IMR-90 (cell line): ENCODE measurements at regions not wholly inside any gene's neighbourhood (a gene's known extent, or its start where the extent isn't known, plus 50 kb on each side); places are given as distances from the start of the nearest gene placed in this dataset.

Source experiments
- ATAC-seq: fragments of 200-7000 bp; cut with Tn5 transposase; 2 replicates; pipeline ENCODE4 v1.9.1; 2020; ENCODE audit warnings: low read depth, mild to moderate bottlenecking, moderate library complexity
- BruUV-seq: library from RNA; stranded (reverse); fragments of 400-500 nt; replicated peaks from 2 replicates; lab custom pipeline; 2021; lab: Mats Ljungman, UMichigan
- CTCF ChIA-PET: fragments of 300-600 bp; formaldehyde crosslinking; extraction: SDS; loops from one replicate; lab custom pipeline; 2021; ENCODE audit warnings: antibody characterized with exemption; lab: Yijun Ruan, JAX
- POLR2A ChIA-PET: fragments of 300-600 bp; sonication (Branson Sonifier 250); formaldehyde crosslinking; loops from one replicate; lab custom pipeline; 2022; ENCODE audit warnings: antibody characterized with exemption; ENCODE audit not compliant: unreplicated experiment; lab: Charles Lee
- DNase-seq: peaks from one replicate; pipeline ENCODE4 v3.0.0; 2013
- H2AFZ ChIP-seq: replicated peaks from 2 replicates; pipeline ENCODE3; 2013; ENCODE audit warnings: low read length, mild to moderate bottlenecking; ENCODE audit not compliant: poor library complexity
- H2AK5ac ChIP-seq: 2 replicates; pipeline ENCODE4 v1.6.1; 2013; ENCODE audit warnings: low read depth, low read length, inconsistent platforms
- H2AK9ac ChIP-seq: replicated peaks from 2 replicates; pipeline ENCODE3; 2013; ENCODE audit warnings: mild to moderate bottlenecking, low read depth, low read length, moderate library complexity; ENCODE audit not compliant: poor library complexity
- H2BK120ac ChIP-seq: 2 replicates; pipeline ENCODE4 v1.6.1; 2013; ENCODE audit warnings: low read depth, low read length, inconsistent platforms
- H2BK15ac ChIP-seq: 3 replicates; pipeline ENCODE4 v1.6.1; 2013; ENCODE audit warnings: low read depth, low read length, inconsistent platforms
- H2BK20ac ChIP-seq: 2 replicates; pipeline ENCODE4 v1.6.1; 2013; ENCODE audit warnings: low read depth, mild to moderate bottlenecking, inconsistent platforms, low read length, moderate library complexity
- H2BK5ac ChIP-seq: 2 replicates; pipeline ENCODE4 v1.6.1; 2013; ENCODE audit warnings: mild to moderate bottlenecking, low read depth, low read length, inconsistent platforms; ENCODE audit not compliant: poor library complexity, severe bottlenecking
- H3K14ac ChIP-seq: replicated peaks from 2 replicates; pipeline ENCODE4 v1.6.1; 2013; ENCODE audit warnings: low read depth, low read length, inconsistent platforms
- H3K18ac ChIP-seq: 2 replicates; pipeline ENCODE4 v1.6.1; 2013; ENCODE audit warnings: low read depth, low read length, control low read depth
- H3K23ac ChIP-seq: 2 replicates; pipeline ENCODE4 v1.6.1; 2013; ENCODE audit warnings: low read depth, low read length, inconsistent platforms
- H3K27ac ChIP-seq: 2 replicates; pipeline ENCODE4 v1.5.1; 2013; ENCODE audit warnings: mild to moderate bottlenecking, control low read depth, low read length; ENCODE audit not compliant: insufficient read depth
- H3K27me3 ChIP-seq: 2 replicates; pipeline ENCODE4 v1.6.1; 2013; ENCODE audit warnings: low read length; ENCODE audit not compliant: control insufficient read depth, insufficient read depth
- H3K36me3 ChIP-seq: 2 replicates; pipeline ENCODE4 v1.6.1; 2013; ENCODE audit warnings: low read length, mixed read lengths; ENCODE audit not compliant: control insufficient read depth, insufficient read depth
- H3K4ac ChIP-seq: 2 replicates; pipeline ENCODE4 v1.6.1; 2013; ENCODE audit warnings: low read depth, low read length, inconsistent platforms
- H3K4me1 ChIP-seq: 2 replicates; pipeline ENCODE4 v1.6.1; 2013; ENCODE audit warnings: low read length, mixed read lengths; ENCODE audit not compliant: control insufficient read depth, insufficient read depth
- H3K4me2 ChIP-seq: 2 replicates; pipeline ENCODE4 v1.6.1; 2013; ENCODE audit warnings: low read depth, mild to moderate bottlenecking, control low read depth, low read length, moderate library complexity
- H3K4me3 ChIP-seq: 2 replicates; pipeline ENCODE4 v1.5.1; 2013; ENCODE audit warnings: low read depth, mild to moderate bottlenecking, control low read depth, low read length, moderate library complexity; ENCODE audit not compliant: insufficient read depth
- H3K56ac ChIP-seq: 2 replicates; pipeline ENCODE4 v1.6.1; 2013; ENCODE audit warnings: low read length, inconsistent platforms; ENCODE audit not compliant: insufficient read depth; ENCODE audit errors: extremely low read depth
- H3K79me1 ChIP-seq, 2 experiments: 2 replicates each; pipeline ENCODE4 v1.6.1; 2013; ENCODE audit warnings: low read length in 2 of 2, inconsistent platforms in 1 of 2, low read depth in 1 of 2
- H3K9ac ChIP-seq: 2 replicates; pipeline ENCODE4 v1.6.1; 2013; ENCODE audit warnings: low read depth, low read length, control low read depth
- H3K9me1 ChIP-seq: 2 replicates; pipeline ENCODE4 v1.6.1; 2013; ENCODE audit warnings: low read length, inconsistent platforms; ENCODE audit not compliant: insufficient read depth
- H3K9me3 ChIP-seq: 2 replicates; pipeline ENCODE4 v1.6.1; 2013; ENCODE audit warnings: low read length; ENCODE audit not compliant: control insufficient read depth, insufficient read depth
- H4K20me1 ChIP-seq: 2 replicates; pipeline ENCODE4 v1.6.1; 2013; ENCODE audit warnings: low read length, inconsistent platforms; ENCODE audit not compliant: insufficient read depth
- H4K5ac ChIP-seq: 2 replicates; pipeline ENCODE4 v1.6.1; 2013; ENCODE audit warnings: mild to moderate bottlenecking, low read depth, low read length, control low read depth
- H4K8ac ChIP-seq, 2 experiments: 2 replicates each; pipeline ENCODE4 v1.6.1; 2013; ENCODE audit warnings: low read depth in 2 of 2, low read length in 2 of 2, control low read depth in 1 of 2, inconsistent platforms in 1 of 2
- H4K91ac ChIP-seq: 2 replicates; pipeline ENCODE4 v1.6.1; 2013; ENCODE audit warnings: low read depth, low read length, inconsistent platforms; ENCODE audit not compliant: insufficient read depth
- RAD21 ChIP-seq: IDR thresholded peaks from 2 replicates; pipeline ENCODE4 v1.6.1; 2012; ENCODE audit warnings: low read length, improper control_type of control experiment
- SMC3 ChIP-seq: fragments of 150-350 bp; IDR thresholded peaks from 2 replicates; pipeline ENCODE4 v1.6.1; 2016; ENCODE audit warnings: low read depth, mild to moderate bottlenecking, antibody characterized with exemption, low read length, moderate library complexity
- dilution Hi-C: fragments of 300-500 bp; cut with HindIII; formaldehyde crosslinking; loops from one replicate; pipeline ENCODE4 v1.14.3; 2018; ENCODE audit warnings: low sequenced_read_pairs; ENCODE audit not compliant: unreplicated experiment
- in situ Hi-C: fragments of 300-500 bp; cut with MboI; formaldehyde crosslinking; loops from 3 replicates; pipeline ENCODE4 v1.14.3; 2019; ENCODE audit warnings: low sequenced_read_pairs, inconsistent platforms, mixed read lengths
- intact Hi-C: fragments of 100-400 bp; cut with micrococcal nuclease; formaldehyde crosslinking; loops from 2 replicates; pipeline ENCODE4 v1.10.0; 2022
- TF ChIP-seq, protein P1 (sequence below): fragments of 150-350 bp; IDR thresholded peaks from 2 replicates; pipeline ENCODE4 v1.6.1; 2016; ENCODE audit warnings: low read depth, mild to moderate bottlenecking, low read length, moderate library complexity, borderline replicate concordance
- TF ChIP-seq, protein P2 (sequence below): conservative IDR thresholded peaks from 2 replicates; pipeline ENCODE4 v1.5.1; 2012; ENCODE audit warnings: mild to moderate bottlenecking, low read depth, low read length, improper control_type of control experiment

DNA sequence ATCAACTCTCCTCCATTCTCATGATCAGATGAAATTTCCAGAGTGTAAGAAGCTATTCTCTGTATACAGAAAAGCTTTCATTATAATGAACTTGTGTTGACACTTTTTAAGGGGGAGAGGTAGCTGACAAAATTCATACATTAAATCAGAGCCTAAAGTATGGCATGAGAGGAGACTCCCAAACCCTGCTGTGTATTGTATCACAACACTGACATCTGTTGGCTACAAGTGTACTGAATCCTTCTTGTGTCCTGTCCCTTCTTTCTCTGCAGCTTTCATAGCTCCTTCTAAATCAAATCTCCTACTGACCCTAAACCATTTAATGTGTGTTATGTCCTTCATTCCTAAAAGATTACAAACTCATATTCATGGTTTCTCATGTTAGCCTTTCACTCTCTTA is 70.9 kb downstream of the GCC1 start:
- Histone ChIP-seq H4K8ac (no peak overlapping the region), H3K79me1 (no peaks in the 10 kb centered on the region), H3K9me1 (no peaks in the 10 kb centered on the region), H4K91ac (no peak overlapping the region), H3K4me2 (no peak overlapping the region), H2BK15ac (no peak overlapping the region), H3K9me3 (no peaks in the 10 kb centered on the region), H2AFZ (no peak overlapping the region), H4K5ac (no peak overlapping the region), H2AK9ac (no peak overlapping the region), H3K36me3 (no peaks in the 10 kb centered on the region), H3K27me3 (no peaks in the 10 kb centered on the region), H3K4me1 (no peaks in the 10 kb centered on the region), H3K14ac (no peak overlapping the region), H3K56ac (no peak overlapping the region), H2BK5ac (no peak overlapping the region), H2BK20ac (no peak overlapping the region), H3K4ac (no peak overlapping the region), H3K9ac (no peak overlapping the region), H3K18ac (no peak overlapping the region), H3K27ac (no peak overlapping the region), H4K20me1 (no peaks in the 10 kb centered on the region), H2BK120ac (no peak overlapping the region), H3K23ac (no peak overlapping the region), H2AK5ac (no peak overlapping the region), H3K4me3 (no peak overlapping the region)
- in situ Hi-C loops, result loop anchor here (25.0 kb wide), 1 partner anchor 702 kb away; no protein-coding TSS in a partner anchor
- DNase-seq (peak; percentile 39), ATAC-seq (peak; percentile 79; the same call in 1 of the 2 replicates)
- TF ChIP-seq, protein P1, sequence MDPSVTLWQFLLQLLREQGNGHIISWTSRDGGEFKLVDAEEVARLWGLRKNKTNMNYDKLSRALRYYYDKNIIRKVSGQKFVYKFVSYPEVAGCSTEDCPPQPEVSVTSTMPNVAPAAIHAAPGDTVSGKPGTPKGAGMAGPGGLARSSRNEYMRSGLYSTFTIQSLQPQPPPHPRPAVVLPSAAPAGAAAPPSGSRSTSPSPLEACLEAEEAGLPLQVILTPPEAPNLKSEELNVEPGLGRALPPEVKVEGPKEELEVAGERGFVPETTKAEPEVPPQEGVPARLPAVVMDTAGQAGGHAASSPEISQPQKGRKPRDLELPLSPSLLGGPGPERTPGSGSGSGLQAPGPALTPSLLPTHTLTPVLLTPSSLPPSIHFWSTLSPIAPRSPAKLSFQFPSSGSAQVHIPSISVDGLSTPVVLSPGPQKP, result no peak
- TF ChIP-seq, protein P2, sequence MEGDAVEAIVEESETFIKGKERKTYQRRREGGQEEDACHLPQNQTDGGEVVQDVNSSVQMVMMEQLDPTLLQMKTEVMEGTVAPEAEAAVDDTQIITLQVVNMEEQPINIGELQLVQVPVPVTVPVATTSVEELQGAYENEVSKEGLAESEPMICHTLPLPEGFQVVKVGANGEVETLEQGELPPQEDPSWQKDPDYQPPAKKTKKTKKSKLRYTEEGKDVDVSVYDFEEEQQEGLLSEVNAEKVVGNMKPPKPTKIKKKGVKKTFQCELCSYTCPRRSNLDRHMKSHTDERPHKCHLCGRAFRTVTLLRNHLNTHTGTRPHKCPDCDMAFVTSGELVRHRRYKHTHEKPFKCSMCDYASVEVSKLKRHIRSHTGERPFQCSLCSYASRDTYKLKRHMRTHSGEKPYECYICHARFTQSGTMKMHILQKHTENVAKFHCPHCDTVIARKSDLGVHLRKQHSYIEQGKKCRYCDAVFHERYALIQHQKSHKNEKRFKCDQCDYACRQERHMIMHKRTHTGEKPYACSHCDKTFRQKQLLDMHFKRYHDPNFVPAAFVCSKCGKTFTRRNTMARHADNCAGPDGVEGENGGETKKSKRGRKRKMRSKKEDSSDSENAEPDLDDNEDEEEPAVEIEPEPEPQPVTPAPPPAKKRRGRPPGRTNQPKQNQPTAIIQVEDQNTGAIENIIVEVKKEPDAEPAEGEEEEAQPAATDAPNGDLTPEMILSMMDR, result peak; percentile 55
- peak; percentile 40 for TF ChIP-seq SMC3
- TF ChIP-seq RAD21, result peak; percentile 66
- dilution Hi-C loops, result no loop called here
- intact Hi-C loops, result loop anchor here (1.0 to 2.0 kb wide), 2 partner anchors 166 to 711 kb away; no protein-coding TSS in a partner anchor
- CTCF ChIA-PET, result interaction anchor here (0.5 to 1.6 kb wide), 4 partner anchors 9 to 711 kb away, joined by 3 to 5 read pairs (median 4); no protein-coding TSS in a partner anchor
- POLR2A ChIA-PET, result no interaction called here
- no TSS peak for BruUV-seq
